ENCODE measurements at regions not wholly inside any gene's neighbourhood (a gene's known extent, or its start where the extent isn't known, plus 50 kb on each side); places are given as distances from the start of the nearest gene placed in this dataset.
A peak's percentile ranks its signal among the peaks of the same experiment; 100 is the strongest.
"Not testable (repeated sequence)": the region's sequence is repeated elsewhere in the genome, so short reads cannot be mapped to it uniquely, and the experiment has no call there.

- H3K36me3 ChIP-seq (ENCODE audit: control insufficient read depth, insufficient read depth, low read length) = no peaks in the 10 kb centered on the region
- ChIA-PET CTCF (interaction anchor here (0.7 to 4.4 kb wide), 25 partner anchors 9 to 271 kb away, joined by 3 to 65 read pairs (median 4); no protein-coding TSS in a partner anchor), POLR2A (no interaction called here)
- DNase-seq (ENCODE audit: low read depth) = peak; percentile 3
- TF ChIP-seq, protein P1, sequence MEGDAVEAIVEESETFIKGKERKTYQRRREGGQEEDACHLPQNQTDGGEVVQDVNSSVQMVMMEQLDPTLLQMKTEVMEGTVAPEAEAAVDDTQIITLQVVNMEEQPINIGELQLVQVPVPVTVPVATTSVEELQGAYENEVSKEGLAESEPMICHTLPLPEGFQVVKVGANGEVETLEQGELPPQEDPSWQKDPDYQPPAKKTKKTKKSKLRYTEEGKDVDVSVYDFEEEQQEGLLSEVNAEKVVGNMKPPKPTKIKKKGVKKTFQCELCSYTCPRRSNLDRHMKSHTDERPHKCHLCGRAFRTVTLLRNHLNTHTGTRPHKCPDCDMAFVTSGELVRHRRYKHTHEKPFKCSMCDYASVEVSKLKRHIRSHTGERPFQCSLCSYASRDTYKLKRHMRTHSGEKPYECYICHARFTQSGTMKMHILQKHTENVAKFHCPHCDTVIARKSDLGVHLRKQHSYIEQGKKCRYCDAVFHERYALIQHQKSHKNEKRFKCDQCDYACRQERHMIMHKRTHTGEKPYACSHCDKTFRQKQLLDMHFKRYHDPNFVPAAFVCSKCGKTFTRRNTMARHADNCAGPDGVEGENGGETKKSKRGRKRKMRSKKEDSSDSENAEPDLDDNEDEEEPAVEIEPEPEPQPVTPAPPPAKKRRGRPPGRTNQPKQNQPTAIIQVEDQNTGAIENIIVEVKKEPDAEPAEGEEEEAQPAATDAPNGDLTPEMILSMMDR (IDR thresholded peaks at IDR 0.05; ENCODE audit: insufficient read depth, low read depth, low read length) = peak; percentile 60
- peaks cover 2% of the 10 kb centered on the region; the same call in 1 of the 2 replicates for H3K27me3 ChIP-seq (ENCODE audit: control insufficient read depth, insufficient read depth, low read length)
- H3K4me3 ChIP-seq (ENCODE audit: low read depth, low read length) = no peak overlapping the region
Measured at GRCh38 chr4:56575820-56576429, 70.3 kb downstream of the ARL9 start.

DNA sequence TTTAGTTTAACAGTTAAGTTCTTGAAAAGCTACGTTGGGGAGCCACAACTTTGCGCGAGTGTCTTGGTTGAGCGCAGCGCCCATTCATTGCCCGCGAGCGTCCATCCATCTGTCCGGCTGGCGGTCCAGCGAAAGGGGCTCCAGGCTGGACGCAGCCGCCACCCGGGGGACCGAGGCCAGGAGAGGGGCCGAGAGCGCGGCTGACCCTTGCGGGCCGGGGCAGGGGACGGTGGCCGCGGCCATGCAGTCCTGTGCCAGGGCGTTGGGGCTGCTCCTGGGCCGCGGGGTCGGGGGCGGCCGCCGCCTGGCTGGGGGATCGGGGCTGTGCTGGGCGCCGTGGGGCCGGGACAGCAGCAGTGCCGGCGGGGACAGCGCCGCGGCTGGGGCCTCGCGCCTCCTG lies 86.8 kb downstream of the ARL9 start:
- DNase-seq (ENCODE audit: low read depth); H3K36me3 ChIP-seq (ENCODE audit: control insufficient read depth, insufficient read depth, low read length); H3K4me3 ChIP-seq (ENCODE audit: low read depth, low read length); H3K27me3 ChIP-seq (ENCODE audit: control insufficient read depth, insufficient read depth, low read length); POLR2A ChIA-PET; CTCF ChIA-PET: not testable (repeated sequence)

Data from BJ (cell line).